ENCODE measurements at regions not wholly inside any gene's neighbourhood (a gene's known extent, or its start where the extent isn't known, plus 50 kb on each side); places are given as distances from the start of the nearest gene placed in this dataset.
"Not testable (repeated sequence)": the region's sequence is repeated elsewhere in the genome, so short reads cannot be mapped to it uniquely, and the experiment has no call there.

DNA sequence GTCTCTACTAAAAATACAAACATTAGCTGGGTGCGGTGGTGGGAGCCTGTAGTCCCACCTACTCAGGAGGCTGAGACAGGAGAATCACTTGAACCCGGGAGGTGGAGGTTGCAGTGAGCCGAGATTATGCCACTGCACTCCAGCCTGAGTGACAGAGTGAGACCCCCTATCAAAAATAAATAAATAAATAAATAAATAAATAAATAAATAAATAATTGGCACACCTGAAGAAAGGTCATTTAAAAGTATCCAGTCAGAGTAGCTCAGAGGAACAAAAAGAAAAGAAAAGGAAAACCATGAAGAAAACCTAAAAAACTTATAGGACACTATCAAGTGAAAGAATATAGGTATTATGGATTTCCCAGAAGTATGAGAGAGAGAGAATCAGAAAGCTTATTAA lies 330.1 kb upstream of the AR start:
- DNase-seq (ENCODE audit: low spot score) = not testable (repeated sequence)

- no peak for DNase-seq (ENCODE audit: low spot score)
Measured at GRCh38 chrX:67207912-67208311, 335.9 kb upstream of the AR start.

DNA sequence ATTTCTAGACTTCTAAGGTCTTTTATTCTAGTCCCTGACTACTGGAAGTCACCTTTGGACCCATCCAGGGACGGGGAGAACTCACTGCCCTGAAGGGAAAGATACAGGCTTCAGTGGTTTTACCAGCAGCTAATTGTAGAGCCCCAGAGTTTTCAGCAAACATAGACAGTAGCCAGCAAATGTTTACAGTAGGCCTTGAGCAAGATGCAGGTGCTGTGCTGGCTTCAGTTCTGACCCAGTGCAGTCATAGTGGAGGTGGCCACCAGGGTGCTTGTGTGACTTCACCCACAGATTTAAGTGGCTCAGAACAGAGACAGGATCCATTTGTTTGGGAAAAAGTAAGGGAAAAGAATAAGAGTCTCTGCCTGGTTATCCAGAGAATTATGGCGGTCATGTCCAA lies 384.4 kb upstream of the AR start:
- no peak for DNase-seq (ENCODE audit: low spot score)

DNA sequence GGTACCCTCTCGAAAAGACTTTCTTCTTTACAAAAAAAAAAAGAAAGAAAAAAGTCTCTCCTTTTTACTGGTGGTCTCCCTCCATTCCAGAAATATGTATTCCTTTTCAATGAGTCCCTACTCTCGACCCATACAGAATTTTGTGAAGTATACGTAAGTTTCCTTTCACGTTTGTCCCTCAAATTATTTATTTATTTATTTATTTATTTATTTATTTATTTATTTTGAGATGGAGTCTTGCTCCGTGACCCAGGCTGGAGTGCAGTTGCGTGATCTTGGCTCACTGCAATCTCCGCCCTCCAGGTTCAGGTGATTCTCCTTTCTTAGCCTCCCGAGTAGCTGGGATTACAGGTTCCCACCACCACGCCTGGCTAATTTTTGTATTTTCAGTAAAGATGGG lies 429.2 kb upstream of the AR start:
- DNase-seq (ENCODE audit: low spot score) = no peak

- no peak for DNase-seq (ENCODE audit: low spot score)
Measured at GRCh38 chrX:67105758-67106116, 438.1 kb upstream of the AR start.

GRCh38 chrX:67104982-67105757 lies 438.7 kb upstream of the AR start:
- no peak for DNase-seq (ENCODE audit: low spot score)

- no peak for DNase-seq (ENCODE audit: low spot score)
Measured at GRCh38 chrX:67100031-67100884, 443.6 kb upstream of the AR start.

- no peak for DNase-seq (ENCODE audit: low spot score)
Measured at GRCh38 chrX:67094061-67094460, 449.8 kb upstream of the AR start.

DNA sequence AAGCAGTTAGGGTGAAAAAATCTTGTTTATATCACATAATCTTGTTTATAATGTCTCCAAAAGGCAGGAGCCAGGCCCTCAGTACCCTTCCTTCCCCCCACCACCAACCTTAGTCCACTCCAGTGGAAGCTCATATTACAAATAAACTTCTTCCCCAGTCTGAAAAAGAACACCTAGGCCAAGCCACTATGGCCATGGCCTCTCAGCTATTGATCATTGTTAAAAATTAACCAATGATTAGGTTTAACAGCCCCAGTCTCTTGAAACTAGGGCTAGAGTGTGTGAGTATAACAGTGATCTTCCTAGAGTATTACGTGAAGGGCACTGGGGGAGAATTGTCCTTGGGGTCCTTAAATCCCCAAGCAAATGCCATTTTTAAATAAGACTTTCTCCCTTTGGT lies 411.9 kb upstream of the EDA2R start:
- no peak for DNase-seq (ENCODE audit: low spot score)

DNA sequence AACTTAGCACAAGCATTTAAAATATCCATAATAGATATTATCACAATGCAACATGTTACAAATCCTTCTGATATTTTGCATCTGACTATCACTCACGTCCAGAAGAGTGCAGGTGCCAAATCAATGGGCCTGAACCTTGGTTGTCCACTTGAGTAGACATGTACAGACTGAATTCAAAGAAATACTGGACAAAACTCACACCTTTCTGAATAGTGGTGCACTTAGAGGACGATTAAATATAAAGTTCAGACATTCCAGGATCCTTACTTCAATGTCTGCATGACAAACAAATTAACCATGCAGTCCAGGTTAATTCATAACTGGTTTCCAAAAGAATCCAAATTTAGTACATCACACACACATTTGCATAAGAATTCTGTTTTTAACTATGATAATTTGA lies 406.0 kb upstream of the EDA2R start:
- DNase-seq (ENCODE audit: low spot score) = no peak

- DNase-seq (ENCODE audit: low spot score) = no peak
Measured at GRCh38 chrX:67044029-67044653, 405.3 kb upstream of the EDA2R start.

- DNase-seq (ENCODE audit: low spot score) = no peak
Measured at GRCh38 chrX:67004451-67004850, 365.6 kb upstream of the EDA2R start.

- no peak for DNase-seq (ENCODE audit: low spot score)
Measured at GRCh38 chrX:66994729-66995128, 355.9 kb upstream of the EDA2R start.

DNA sequence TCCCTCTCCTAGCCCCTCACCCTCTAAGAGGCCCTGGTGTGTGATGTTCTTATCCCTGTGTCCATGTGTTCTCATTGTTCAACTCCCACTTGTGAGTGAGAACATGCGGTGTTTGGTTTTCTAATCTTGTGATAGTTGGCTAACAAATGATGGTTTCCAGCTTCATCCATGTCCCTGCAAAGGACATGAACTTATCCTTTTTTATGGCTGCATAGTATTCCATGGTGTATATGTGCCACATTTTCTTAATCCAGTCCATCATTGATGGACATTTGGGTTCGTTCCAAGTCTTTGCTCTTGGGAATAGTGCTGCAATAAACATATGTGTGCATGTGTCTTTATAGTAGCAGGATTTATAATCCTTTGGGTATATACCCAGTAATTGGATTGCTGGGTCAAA lies 353.2 kb upstream of the EDA2R start:
- DNase-seq (ENCODE audit: low spot score) = not testable (repeated sequence)

GRCh38 chrX:66988331-66988730 lies 349.5 kb upstream of the EDA2R start:
- no peak for DNase-seq (ENCODE audit: low spot score)

DNA sequence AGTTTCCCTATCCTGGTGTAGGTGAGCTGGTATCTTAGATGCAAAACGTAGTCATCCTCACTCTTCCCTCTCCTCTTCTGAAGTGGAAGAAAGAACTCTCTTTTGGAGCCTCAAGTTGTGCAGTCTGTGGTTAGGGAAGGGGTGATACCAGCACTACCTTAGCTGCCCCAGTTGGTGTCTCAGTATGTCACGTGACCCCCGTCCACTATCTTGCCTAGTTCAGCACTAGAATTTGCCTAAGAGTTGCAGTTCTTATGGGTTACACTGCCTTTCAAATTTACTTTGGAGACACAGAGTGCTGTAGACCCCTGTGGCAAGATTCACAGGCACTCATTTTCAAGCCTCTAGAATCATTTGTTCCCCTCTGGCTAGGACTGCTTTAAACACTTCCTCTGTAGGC lies 322.8 kb upstream of the EDA2R start:
- DNase-seq (ENCODE audit: low spot score) = no peak

DNA sequence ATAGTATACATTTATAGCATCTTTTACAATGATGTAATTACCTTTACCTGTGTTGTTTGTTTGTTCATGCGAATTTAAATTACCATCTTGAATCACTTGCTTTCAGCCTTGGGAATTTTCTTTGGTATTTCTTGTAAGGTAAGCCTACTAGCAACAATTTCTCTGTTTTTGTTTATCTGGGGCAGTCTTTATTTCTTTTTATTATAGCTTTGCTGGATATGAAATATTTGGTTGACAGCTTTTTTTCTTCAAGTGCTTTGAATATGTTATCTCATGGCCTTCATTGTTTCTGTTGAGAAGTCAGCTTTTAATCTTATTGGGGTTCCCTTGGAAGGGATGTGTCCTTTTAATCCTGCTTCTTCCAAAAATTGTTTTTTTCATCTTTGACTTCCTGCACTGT lies 292.8 kb upstream of the EDA2R start:
- DNase-seq (ENCODE audit: low spot score) = no peak

DNA sequence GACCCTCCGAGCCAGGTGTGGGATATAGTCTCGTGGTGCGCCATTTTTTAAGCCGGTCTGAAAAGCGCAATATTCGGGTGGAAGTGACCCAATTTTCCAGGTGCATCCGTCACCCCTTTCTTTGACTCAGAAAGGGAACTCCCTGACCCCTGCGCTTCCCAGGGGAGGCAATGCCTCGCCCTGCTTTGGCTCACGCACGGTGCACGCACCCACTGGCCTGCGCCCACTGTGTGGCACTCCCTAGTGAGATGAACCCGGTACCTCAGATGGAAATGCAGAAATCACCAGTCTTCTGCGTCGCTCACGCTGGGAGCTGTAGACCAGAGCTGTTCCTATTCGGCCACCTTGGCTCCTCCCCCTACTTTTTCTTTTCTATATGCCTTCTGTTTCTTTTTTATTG lies 291.6 kb upstream of the EDA2R start:
- not testable (repeated sequence) for DNase-seq (ENCODE audit: low spot score)

DNA sequence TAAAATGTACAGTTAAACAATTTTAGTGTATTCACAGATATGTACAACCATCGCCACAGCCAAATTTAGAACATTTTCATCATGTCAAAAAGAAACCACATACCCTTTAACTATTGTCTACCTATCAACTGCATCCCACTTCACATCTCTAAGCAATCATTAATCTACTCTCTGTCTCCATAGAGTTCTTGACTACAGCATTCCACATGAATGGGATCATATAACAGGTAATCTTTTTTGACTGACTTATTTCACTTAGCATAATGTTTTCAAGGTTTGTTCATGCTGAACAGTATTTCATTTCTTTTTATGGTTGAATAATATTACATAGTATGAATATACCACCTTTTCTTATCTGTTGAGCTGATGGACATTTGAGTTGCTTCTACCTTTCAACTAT lies 281.4 kb upstream of the EDA2R start:
- no peak for DNase-seq (ENCODE audit: low spot score)

GRCh38 chrX:66919280-66919832 lies 280.5 kb upstream of the EDA2R start:
- no peak for DNase-seq (ENCODE audit: low spot score)

GRCh38 chrX:66918511-66918910 lies 279.6 kb upstream of the EDA2R start:
- no peak for DNase-seq (ENCODE audit: low spot score)

- DNase-seq (ENCODE audit: low spot score) = no peak
Measured at GRCh38 chrX:66915893-66916292, 277.0 kb upstream of the EDA2R start.

DNA sequence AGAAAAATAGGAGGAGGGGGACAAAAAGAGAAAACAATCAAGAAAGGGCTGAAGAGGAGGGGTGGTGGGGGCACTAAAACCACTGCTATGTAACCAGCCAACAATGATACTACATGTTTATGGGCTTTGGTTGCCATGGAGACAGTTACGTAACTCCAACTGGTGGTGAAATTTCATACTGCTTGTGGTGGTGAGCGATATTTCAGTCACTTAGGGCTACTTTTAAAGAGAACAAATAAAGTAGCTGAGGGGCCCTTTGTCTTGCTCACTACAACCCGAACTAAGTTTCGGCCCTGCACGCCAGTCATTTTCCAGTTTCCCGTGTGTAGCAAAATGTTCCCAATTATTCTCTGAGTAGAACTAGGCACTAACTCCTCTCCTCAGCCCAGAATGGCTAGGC lies 275.2 kb upstream of the EDA2R start:
- no peak for DNase-seq (ENCODE audit: low spot score)

All from globus pallidus (tissue), 1 donor.